Retinal pigment epithelial cell (primary cell): ENCODE measurements at regions not wholly inside any gene's neighbourhood (a gene's known extent, or its start where the extent isn't known, plus 50 kb on each side); places are given as distances from the start of the nearest gene placed in this dataset.

Experiments
- DNase-seq: peaks from one replicate; pipeline ENCODE4 v3.0.0-alpha.2; 2010; ENCODE audit warnings: low read depth
- H3K4me3 ChIP-seq: 2 replicates; pipeline ENCODE4 v1.5.1; 2011; ENCODE audit warnings: mild to moderate bottlenecking, low read length, control low read depth, moderate library complexity
- CTCF ChIP-seq: conservative IDR thresholded peaks from 2 replicates; pipeline ENCODE4 v1.5.1; 2011; ENCODE audit warnings: low read depth, low read length, control low read depth, inconsistent platforms

GRCh38 chr13:44627441-44627840, 51.3 kb upstream of the TSC22D1 start:
- no peak for DNase-seq

GRCh38 chr13:44626176-44626575, 50.0 kb upstream of the TSC22D1 start:
- no peak for TF ChIP-seq CTCF
- DNase-seq = no peak

More at GRCh38 chr13:44627441-44627840, 51.3 kb upstream of the TSC22D1 start:
- H3K4me3 ChIP-seq = no peak overlapping the region
- no peak for TF ChIP-seq CTCF

More at GRCh38 chr13:44626176-44626575, 50.0 kb upstream of the TSC22D1 start:
- no peak overlapping the region for H3K4me3 ChIP-seq
